ENCODE measurements at regions not wholly inside any gene's neighbourhood (a gene's known extent, or its start where the extent isn't known, plus 50 kb on each side); places are given as distances from the start of the nearest gene placed in this dataset.

DNA sequence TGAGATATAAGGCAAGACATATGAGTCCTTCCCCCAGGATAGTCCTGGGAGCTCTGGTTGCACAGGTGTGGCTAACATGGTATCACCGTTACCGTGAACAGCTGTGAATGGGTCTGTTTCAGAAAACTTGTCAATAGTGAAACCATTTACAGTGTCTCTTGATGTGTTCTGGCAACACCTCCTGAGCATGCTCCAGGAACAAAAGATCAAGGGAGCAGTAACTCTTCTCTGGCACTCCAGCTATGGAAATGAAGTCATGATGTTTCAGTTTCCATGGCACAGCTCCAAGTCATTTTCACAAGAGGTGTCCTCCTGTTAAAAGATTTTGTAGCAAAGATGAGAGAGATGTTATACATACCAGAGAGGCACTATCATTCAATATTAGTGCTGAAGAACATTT is 253.7 kb downstream of the SNAPC1 start:
- TF ChIP-seq, protein P1, sequence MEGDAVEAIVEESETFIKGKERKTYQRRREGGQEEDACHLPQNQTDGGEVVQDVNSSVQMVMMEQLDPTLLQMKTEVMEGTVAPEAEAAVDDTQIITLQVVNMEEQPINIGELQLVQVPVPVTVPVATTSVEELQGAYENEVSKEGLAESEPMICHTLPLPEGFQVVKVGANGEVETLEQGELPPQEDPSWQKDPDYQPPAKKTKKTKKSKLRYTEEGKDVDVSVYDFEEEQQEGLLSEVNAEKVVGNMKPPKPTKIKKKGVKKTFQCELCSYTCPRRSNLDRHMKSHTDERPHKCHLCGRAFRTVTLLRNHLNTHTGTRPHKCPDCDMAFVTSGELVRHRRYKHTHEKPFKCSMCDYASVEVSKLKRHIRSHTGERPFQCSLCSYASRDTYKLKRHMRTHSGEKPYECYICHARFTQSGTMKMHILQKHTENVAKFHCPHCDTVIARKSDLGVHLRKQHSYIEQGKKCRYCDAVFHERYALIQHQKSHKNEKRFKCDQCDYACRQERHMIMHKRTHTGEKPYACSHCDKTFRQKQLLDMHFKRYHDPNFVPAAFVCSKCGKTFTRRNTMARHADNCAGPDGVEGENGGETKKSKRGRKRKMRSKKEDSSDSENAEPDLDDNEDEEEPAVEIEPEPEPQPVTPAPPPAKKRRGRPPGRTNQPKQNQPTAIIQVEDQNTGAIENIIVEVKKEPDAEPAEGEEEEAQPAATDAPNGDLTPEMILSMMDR (IDR thresholded peaks at IDR 0.05), result no peak
- no peak for TF ChIP-seq POLR2A (IDR thresholded peaks at IDR 0.05)

All from testis (tissue), 2 donors.